T47D (cell line): ENCODE measurements at regions not wholly inside any gene's neighbourhood (a gene's known extent, or its start where the extent isn't known, plus 50 kb on each side); places are given as distances from the start of the nearest gene placed in this dataset.
A peak's percentile ranks its signal among the peaks of the same experiment; 100 is the strongest.

Experiments used
- DNase-seq, 2 experiments: peaks; one replicate each; pipeline versions ENCODE4 v3.0.0 to v3.0.0-alpha.2; 2011 to 2012; ENCODE audit warnings: low read depth in 1 of 2, low spot score in 1 of 2
- JUND ChIP-seq: IDR thresholded peaks from 2 replicates; pipeline ENCODE4 v1.6.1; 2012; ENCODE audit warnings: low read depth
- in situ Hi-C: cut with HindIII; loops from 2 replicates; pipeline ENCODE4 v1.10.0; 2016; ENCODE audit warnings: low sequenced_read_pairs, low pct_unique_long_range_greater_than_20kb

DNA sequence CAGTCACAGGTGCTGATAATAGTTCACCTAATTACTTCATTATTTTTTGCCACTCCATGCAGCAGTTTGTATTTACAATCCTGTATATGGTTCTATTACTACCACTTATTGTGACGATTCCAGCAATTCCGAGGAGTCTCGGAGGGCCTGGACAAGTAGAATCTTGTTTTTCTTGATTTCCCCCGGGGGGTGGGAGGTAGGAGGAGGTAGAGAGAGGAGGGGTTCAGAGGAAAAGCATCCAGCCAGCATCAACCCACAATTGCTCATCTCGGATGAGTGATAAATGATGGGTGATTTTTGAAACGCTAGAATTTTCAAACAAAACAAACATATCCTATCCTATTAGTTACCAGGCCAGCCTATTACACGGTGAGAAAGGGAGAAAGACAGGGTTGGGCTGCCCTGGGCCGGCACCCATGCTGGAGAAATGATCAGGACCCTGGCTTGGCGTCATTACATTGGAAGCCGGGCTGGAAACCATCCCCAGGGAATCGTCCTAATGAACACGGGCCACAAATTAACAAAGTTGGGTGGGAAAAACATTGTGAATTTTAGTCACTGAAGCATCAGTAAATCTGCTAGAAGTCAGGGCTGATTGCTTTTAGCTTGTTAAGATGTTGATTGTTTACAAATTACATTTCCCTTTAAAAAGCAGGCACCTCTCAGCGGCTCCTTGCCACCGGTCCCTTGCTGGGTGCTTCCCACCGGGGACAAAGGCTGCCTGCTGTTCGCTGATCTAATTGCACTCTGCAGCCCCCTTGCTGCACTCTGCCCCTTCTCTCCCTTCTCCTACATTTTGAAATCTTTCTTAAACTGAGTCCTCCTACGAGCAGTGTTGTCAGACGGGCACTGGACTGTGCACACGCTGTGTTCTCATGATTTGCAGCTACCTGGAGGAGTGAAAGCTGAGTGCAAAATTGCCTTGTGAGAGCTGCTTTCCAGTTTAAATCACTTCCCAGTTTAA, 95.5 kb downstream of the FAM204A start:
- in situ Hi-C loops, result no loop called here
- no peak for DNase-seq
- no peak for TF ChIP-seq JUND

DNA sequence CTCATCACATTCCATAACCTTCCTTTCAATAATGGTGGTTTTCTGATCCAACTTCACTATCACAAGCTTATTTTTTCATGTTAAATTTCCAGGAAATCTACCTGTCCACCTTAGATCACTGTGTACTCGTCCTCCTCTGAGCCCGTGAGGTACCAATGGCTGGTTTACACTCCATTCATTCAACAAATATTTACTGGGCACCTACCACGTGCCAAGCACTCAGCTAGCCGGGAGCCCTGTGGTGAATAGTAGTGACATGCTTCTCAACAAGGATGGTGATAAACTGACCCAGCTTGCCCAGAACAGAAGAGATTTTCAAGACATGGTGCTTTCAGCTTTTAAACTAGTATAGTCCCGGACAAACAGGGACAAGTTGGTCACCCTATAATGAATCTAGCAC, 98.2 kb downstream of the FAM204A start:
- peak; percentile 11 to 55 for DNase-seq
- in situ Hi-C loops, result no loop called here
- TF ChIP-seq JUND, result no peak

DNA sequence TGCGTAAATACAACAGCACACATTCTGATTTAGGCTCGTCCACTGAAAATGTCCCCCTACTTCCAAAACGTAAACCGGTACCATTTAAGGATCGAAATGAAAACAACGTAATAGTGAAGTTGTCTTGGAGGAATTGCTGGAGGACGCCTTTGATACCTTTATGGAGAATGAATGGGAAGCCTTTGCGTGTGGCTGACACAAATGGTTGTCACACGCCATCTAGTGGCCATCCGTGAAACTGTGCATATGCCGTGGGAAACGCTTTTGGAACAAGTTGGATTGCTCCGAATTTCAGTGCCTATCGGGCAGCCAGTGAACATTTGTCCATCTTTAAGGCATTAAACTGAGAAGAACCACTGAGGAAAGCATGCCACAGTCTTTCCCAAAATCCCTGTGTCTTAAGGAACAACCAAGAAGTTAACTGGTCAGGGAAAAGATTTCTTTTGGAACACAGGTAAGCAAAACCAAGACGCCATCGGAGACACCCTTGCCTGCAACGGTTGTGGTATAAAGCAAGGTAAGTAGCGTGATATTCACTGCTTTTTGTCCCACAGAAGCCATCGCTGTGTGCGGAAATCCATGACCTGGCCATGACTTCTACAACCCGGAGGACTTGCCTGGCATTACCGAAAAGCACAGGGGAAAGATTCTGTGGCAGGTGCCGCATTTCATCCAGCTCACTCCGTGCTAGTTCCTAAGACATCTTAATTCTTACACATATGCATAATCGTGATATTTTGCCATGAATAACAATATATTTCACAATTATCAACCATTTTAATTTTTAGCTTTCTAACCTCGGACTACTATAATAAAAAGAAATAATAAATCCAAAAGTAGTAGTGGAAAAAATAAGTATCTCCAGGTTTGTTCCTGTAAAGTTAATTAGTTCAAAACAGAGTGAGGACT, 100.6 kb downstream of the FAM204A start:
- peak; percentile 22 to 88 for DNase-seq
- TF ChIP-seq JUND, result no peak
- in situ Hi-C loops, result no loop called here

DNA sequence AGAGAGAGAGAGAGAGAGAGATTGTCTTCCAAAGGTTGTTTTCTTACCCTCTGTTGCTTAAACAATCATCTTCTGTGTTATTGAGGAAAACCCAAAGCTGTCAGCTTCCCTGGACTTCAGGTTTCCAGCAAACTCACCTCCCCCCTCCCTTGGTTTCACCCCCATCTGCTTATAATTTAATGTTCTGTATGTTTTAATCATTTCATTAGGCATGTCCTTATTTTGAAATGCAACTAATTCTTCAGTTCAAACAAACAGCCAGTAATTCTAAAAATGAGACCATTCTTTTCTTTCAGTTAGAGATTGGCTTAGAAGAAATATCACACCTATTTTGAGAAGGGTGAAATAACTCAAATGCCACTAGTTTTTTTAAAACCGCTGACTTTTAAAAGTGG, 102.9 kb downstream of the FAM204A start:
- in situ Hi-C loops, result no loop called here
- no peak for TF ChIP-seq JUND
- no peak for DNase-seq

DNA sequence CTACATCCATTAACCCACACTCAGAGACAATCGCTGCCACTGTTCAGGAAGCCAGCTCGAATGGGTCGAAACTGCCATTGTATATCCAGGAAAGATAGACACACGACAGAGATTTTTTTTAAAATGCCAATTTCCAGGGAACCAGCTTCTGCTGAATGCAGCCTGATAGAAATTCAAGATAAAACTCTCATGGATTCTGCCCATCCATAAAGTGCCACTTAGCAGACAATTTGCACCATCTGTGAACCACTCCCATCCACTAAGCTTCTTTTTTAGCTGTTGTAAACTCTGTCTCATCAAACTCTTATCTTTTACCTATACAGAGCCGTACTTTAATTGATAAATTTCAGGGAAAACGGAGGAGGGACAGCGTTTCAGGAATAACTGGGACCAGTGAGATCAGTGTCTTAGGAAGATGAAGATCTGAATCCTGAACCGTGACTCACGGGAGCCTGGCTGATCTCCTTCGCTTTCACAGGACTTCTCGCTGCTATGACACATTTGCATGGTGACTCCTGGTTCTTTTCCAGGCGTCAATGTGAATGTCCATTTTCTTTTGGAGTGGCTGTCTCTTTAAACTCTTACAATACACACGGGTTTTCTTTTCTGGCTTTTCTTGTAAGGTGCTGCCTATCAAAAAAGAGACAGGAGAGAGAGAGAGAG, 103.4 kb downstream of the FAM204A start:
- in situ Hi-C loops, result no loop called here
- DNase-seq, result no peak
- TF ChIP-seq JUND, result no peak

DNA sequence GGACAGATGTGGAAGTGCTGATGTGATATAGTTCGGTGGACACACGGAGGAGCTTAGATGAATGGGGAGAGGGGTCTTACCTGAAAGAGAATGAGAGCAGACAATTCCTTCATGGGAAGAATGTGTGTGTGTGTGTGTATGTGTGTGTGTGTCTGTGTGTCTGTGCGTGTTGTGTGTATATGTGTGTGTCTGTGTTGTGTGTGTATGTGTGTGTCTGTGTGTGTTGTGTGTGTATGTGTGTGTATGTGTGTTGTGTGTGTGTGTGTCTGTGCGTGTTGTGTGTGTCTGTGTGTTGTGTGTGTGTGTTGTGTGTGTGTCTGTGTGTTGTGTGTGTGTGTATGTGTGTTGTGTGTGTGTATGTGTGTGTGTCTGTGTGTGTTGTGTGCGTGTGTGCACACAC, 104.2 kb downstream of the FAM204A start:
- DNase-seq, result no peak
- TF ChIP-seq JUND, result no peak
- in situ Hi-C loops, result no loop called here

DNA sequence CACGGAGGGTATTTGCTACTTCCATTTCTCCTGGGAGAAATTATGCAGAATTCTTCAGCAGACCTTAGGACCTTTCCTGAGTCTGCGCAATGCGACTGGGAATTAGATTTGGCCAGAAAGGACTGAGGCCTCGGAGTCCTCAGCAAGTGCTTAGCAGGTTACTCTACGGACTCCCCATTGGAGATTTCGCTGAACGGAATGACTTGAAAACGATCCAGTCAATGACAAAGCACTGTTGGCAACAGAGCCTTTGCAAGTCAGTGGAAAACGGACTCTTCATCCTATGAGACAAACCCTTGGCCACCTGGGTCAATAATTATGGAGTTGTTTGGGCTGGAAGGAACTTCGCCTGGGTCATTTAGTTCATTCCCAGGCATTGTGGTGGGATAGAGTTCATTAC, 107.4 kb downstream of the FAM204A start:
- no peak for TF ChIP-seq JUND
- no peak for DNase-seq
- in situ Hi-C loops, result no loop called here

DNA sequence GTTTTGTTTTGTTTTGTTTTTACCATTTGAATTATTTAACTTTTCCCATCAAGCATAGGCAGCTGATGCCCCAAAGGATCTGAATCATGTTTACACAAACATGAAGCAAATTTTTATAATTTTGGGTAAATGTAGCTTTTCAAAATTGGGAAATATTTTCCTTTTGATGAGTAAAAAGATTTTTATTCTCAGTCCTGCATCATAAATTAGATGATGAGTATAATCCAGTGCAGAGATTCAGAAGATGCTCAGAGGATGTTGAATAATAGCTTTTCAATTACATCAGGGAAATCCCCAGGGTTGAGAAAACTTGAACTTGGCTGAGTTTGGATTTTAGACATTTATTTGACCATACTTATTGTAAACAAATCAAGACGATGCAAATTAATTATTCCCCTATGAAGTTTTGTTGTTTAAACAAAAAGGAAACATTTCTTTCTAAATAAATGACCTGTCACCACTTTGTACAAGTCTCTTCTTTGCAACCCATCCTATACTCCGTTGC, 121.7 kb downstream of the FAM204A start:
- DNase-seq, result no peak
- in situ Hi-C loops, result no loop called here
- TF ChIP-seq JUND, result no peak

DNA sequence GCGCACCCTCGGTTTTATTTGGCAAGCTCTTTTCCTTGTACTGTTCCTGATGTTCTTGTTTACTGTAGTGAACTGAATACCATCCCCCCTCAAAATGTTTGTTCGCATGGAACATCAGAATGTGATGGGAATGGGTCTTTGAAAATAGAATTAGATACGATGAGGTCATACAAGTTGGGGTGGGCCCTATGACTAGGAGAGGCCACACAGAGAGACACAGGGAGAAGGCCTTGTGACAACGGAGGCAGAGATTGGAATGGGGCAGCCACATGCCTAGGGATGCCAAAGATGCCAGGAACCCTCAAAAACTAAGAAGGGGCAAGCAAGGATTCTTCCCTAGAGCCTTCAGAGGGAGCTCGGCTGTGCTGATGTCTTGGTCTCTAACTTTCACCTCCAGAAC, 123.6 kb downstream of the FAM204A start:
- in situ Hi-C loops, result no loop called here
- no peak for DNase-seq
- no peak for TF ChIP-seq JUND

DNA sequence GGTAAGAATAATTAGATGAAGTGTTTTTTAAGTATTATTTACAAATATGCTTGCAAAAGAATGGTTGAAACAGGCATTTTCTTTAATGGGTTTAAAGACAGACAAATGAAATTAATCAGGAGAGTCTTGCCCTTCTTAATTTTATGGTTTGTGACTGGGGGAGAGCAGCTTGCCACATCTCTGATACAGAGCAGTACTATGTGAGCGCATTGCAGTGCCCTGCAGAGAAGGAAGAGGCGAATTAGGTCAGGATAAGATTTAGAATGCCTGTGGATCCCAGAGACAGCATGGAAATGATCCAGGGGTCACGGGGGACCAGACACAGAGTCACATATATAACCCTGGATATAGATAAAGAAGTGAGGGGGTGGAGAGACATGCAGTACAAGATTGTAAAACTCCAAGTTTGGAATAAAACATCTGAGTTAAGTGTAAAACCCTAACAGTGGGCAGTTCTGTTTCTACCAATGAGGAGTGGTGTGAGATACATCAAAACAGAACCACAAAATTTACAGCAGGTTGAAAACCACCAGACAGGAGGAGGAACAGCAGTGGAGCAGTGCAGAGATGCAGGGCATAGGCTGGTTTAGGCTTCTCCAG, 125.5 kb downstream of the FAM204A start:
- in situ Hi-C loops, result no loop called here
- TF ChIP-seq JUND, result no peak

DNA sequence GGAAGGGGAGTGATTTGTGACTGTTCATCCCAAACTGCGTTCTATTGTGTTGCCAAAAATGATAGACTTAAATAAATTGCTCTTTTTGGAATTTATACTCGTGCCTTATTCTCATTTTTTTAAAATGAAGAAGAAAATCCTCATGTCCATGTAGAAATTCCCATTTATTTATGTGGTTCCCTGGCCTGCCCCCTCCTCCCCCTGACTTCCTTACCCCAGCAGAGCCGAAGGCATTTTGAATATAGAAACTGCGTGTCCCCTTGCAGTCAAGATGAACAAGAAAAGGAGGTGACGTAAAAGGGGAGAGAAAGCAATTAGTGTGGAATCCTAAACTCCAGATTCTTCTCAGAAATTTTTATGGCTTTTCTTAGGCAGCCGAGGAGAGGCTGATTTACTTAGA, 126.1 kb downstream of the FAM204A start:
- in situ Hi-C loops, result no loop called here
- no peak for DNase-seq
- no peak for TF ChIP-seq JUND

More for the DNA sequence above, 125.5 kb downstream of the FAM204A start:
- DNase-seq, result no peak

DNA sequence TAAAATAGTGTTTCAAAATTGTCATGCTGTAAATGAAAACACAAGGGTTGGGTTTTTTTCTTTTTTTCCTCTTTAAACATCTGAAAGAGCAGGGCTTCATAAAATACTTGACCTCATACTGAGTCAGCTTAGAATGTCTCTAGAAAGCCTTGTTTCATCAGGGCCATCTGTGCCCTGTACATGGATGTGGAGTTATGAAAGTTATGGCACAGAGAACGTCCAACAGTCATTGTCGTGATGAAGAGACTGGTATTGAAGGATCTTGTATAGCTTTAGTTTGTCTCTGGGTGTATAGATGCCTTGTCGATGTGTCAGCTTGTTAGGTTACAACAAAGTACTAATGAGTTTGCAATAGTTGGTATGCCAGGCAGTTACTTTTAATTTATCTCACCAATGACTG, 127.3 kb downstream of the FAM204A start:
- no peak for DNase-seq
- TF ChIP-seq JUND, result no peak
- in situ Hi-C loops, result no loop called here
